ENCODE measurements at regions not wholly inside any gene's neighbourhood (a gene's known extent, or its start where the extent isn't known, plus 50 kb on each side); places are given as distances from the start of the nearest gene placed in this dataset.

DNA sequence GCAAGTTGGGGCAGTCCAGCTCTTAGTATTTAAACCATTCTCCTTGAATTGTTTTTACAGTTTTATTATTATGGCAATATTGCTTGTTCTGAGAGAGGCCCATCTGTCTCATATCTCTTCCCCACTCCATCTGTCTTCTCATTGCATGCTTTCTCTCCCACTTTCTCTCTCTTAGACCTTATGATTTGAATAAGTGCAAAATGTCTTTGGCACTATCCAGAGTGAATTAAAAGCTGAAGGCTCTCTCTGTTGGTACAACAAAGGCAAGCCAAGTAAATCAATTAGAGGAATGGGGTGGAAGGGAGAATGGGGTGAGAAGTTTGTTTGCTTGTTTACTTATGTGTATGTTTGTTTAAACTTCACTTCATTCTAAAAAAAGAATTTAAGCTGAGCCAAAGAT lies 195.3 kb upstream of the RFX3 start:
- TF ChIP-seq POLR2AphosphoS5 (IDR thresholded peaks at IDR 0.05; ENCODE audit: low read depth, low read length) = no peak
- TF ChIP-seq POLR2A (IDR thresholded peaks at IDR 0.05; ENCODE audit: low read depth, low read length) = no peak
- TF ChIP-seq TAF1 (IDR thresholded peaks at IDR 0.05; ENCODE audit: borderline replicate concordance, low read depth, low read length) = no peak
